Fibroblast of skin of abdomen (primary cell): ENCODE measurements at regions not wholly inside any gene's neighbourhood (a gene's known extent, or its start where the extent isn't known, plus 50 kb on each side); places are given as distances from the start of the nearest gene placed in this dataset.
"Not testable (repeated sequence)": the region's sequence is repeated elsewhere in the genome, so short reads cannot be mapped to it uniquely, and the experiment has no call there.

Source experiments
- DNase-seq: peaks from one replicate; pipeline ENCODE4 v3.0.0-alpha.2; 2013

- peak; percentile 45 for DNase-seq
Measured at GRCh38 chr3:155995525-155996370, 124.6 kb upstream of the KCNAB1 start.

DNA sequence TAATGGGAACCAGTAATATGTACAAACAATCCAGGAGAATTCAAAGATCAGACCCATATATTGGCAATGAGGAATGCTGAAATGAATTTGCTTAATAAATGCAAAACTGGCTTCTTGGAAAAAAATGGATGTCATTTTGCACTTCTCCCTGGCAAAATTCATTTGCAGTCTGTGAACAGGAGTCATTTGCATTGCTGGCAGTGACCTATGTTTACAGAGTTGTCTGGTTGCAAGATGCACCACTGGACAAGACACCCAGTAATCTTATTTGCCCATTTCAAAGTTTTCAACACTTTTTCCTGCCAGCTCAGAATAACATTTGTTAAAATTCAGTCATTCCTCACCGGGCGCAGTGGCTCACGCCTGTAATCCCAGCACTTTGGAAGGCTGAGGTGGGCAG lies 123.5 kb upstream of the KCNAB1 start:
- no peak for DNase-seq

GRCh38 chr3:155998173-155998572 lies 122.2 kb upstream of the KCNAB1 start:
- not testable (repeated sequence) for DNase-seq

DNA sequence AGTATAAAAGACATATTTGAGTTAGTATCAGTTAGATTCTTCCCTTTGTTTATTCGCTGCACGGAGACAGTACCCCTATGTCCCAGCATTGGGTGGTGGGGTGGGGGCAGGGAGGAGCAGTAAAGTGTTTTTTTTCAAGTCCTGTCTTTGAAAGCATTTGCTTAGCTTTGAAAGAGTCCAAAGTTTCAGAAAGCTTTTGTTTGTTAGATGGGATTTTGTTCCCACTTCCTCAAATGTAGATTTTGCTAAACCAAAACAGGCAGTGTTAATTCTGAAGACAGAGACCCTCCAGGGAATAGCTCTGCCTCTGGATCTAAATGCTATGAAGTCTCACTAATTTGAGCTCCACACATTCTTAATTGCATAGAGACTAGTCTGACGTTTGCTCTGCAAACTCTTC lies 114.6 kb upstream of the KCNAB1 start:
- DNase-seq, result no peak

DNA sequence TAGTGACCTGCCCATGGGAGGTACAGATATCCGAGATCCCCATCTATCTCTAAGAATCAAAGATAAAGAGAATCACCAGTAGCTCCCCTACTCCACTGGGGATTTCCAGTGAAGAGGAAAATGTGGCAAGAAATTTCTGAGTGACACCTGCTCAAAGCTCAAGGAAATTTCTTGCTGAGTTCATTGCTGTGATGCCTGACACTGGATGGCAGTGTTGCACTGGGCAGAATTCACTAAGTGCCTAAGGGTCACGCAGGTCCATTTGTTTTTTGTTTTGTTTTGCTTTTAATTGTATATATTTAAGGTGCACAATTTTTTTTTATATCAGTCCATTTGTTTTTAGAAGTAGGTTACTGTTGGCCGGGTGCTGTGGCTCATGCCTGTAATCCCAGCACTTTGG lies 109.5 kb upstream of the KCNAB1 start:
- no peak for DNase-seq

- no peak for DNase-seq
Measured at GRCh38 chr3:156014489-156014888, 105.9 kb upstream of the KCNAB1 start.

DNA sequence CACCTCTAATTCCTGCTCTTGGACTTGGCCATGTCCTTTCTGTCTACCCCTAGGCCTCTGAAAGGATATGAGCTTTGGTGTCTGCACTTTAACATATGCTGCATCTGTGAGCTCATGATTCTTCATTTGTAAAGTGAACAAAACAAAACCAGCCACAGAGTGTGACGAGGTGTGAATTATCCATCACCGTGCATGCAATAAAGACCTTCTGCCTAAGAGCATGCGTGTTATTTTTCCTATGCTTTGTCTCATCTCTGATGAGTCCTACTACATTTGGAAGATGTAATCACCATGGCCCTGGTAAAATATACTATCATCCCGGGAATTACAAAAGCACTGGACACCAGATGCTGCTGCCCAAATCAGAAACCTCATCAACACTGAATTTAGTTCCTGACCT lies 103.5 kb upstream of the KCNAB1 start:
- no peak for DNase-seq

- no peak for DNase-seq
Measured at GRCh38 chr3:156017352-156018030, 102.9 kb upstream of the KCNAB1 start.

- peak; percentile 1 for DNase-seq
Measured at GRCh38 chr3:156024904-156025533, 95.4 kb upstream of the KCNAB1 start.

- no peak for DNase-seq
Measured at GRCh38 chr3:156029208-156029607, 91.2 kb upstream of the KCNAB1 start.

GRCh38 chr3:156030723-156031122 lies 89.7 kb upstream of the KCNAB1 start:
- no peak for DNase-seq

DNA sequence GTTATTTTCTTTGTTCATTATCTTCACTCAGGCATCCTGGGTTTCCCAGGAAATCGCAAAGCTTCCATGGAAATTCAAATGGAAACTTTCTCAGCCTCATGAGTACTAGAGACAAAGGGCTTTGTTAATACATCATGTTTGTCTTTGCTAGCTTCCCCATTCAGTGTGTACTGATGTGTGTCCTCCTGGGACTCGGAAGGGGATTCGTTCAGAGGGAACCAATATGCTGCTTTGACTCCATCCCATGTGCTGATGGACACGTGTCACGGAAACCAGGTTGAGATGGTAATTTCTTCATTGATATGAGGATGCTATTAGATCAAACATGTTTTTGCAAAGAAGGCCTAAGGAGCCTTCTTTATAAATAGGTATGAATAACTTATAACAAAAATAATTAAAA lies 87.0 kb upstream of the KCNAB1 start:
- DNase-seq, result no peak

GRCh38 chr3:156035158-156035557 lies 85.2 kb upstream of the KCNAB1 start:
- no peak for DNase-seq

DNA sequence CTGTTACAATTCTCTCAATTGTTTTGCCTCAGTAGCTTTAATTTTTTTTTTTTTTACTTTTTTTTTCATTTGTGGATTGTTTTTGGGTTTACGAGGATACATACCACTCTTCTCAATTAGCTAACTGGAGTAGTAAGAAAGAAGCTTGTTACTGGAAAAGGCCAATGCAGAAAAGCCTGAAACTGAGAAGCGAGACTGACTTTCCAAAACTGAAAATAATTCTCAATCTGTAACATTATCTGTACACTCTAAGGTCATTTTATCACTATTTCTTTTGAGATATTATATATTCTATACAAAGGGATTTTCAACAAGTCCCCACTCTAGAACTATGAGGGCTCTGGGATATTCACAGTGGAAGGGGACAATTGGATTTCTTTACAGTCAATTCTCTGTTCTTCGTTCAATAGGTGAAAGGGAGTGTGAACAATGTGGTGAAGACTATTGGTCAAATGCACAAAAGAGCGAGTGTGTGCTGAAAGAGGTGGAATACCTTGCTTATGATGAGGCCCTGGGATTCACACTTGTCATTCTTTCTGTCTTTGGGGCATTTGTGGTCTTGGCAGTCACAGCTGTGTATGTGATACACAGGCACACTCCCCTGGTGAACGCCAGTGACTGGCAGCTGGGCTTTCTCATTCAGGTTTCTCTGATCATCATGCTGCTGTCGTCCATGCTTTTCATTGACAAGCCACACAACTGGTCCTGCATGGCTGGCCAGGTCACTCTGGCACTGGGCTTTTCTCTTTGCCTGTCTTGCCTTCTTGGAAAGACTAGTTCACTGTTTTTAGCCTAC lies 83.9 kb upstream of the KCNAB1 start:
- no peak for DNase-seq

GRCh38 chr3:156037356-156037755 lies 83.0 kb upstream of the KCNAB1 start:
- no peak for DNase-seq

- DNase-seq, result no peak
Measured at GRCh38 chr3:156038869-156039268, 81.5 kb upstream of the KCNAB1 start.

DNA sequence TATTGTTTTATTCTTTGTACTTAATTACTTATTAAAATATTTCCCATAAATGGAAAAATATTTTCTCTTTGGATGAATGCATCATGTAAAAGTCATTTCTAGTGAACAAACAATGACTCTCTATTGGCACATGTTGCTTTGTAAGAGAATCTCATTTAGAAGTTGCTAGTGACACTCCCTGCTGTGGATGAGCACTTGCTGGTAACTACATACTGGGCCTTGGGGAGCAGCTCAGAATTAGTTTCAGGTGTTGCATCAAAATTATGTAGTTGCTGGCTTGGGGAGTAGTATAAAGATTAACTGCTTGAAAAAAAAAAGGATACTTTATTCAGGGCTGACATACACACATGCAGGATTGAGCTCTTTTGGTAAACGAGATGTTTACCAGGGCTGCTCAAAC lies 80.3 kb upstream of the KCNAB1 start:
- no peak for DNase-seq

DNA sequence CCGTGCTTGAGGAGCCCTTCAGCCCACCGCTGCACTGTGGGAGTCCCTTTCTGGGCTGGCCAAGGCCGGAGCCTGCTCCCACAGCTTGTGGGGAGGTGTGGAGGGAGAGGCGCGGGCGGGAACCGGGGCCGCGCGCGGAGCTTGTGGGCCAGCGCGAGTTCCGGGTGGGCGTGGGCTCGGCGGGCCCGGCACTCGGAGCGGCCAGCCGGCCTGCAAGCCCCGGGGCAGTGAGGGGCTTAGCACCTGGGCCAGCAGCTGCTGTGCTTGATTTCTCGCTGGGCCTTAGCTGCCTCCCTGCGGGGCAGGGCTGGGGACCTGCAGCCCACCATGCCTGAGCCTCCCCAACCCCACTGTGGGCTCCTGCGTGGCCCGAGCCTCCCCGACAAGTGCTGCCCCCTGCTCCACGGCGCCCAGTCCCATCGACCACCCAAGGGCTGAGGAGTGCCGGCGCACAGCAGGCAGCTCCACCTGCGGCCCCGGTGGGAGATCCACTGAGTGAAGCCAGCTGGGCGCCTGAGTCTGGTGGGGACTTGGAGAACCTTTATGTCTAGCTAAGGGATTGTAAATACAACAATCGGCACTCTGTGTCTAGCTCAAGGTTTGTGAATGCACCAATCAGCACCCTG lies 79.0 kb upstream of the KCNAB1 start:
- DNase-seq, result not testable (repeated sequence)

DNA sequence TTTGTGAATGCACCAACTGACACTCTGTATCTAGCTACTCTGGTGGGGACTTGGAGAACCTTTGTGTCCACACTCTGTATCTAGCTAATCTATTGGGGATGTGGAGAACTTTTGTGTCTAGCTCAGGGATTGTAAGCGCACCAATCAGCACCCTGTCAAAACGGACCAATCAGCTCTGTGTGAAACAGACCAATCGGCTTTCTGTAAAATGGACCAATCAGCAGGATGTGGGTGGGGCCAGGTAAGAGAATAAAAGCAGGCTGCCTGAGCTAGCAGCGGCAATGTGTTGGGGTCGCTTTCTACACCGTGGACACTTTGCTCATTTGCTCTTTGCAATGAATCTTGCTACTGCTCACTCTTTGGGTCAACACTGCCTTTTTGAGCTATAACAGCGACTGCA lies 78.5 kb upstream of the KCNAB1 start:
- not testable (repeated sequence) for DNase-seq

- DNase-seq, result not testable (repeated sequence)
Measured at GRCh38 chr3:156043832-156044633, 76.3 kb upstream of the KCNAB1 start.

DNA sequence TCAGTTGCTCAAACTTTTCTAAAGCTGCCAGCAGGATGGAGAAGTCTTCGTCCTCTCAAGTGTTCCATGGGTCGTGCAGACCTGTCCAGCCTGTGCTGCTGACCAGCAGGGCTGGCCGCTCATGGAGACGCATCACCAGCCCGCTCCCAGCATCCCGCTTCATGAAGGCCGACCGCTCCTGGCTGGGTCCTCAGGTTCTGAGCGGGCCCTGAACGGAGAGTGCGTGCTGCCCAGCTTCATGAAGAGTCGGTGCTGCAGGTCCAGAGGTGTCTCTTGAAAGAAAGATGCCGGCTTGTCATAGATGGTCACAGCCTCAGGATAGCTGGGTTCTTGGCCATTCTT lies 75.8 kb upstream of the KCNAB1 start:
- no peak for DNase-seq

GRCh38 chr3:156048483-156048882 lies 71.9 kb upstream of the KCNAB1 start:
- not testable (repeated sequence) for DNase-seq
